HG02623 (cell line): ENCODE measurements at regions not wholly inside any gene's neighbourhood (a gene's known extent, or its start where the extent isn't known, plus 50 kb on each side); places are given as distances from the start of the nearest gene placed in this dataset.

Experiments used
- ATAC-seq: cut with Tn5 transposase; IDR thresholded peaks from one replicate; pipeline ENCODE4 v1.9.1; 2021; ENCODE audit warnings: moderate library complexity; ENCODE audit not compliant: unreplicated experiment

DNA sequence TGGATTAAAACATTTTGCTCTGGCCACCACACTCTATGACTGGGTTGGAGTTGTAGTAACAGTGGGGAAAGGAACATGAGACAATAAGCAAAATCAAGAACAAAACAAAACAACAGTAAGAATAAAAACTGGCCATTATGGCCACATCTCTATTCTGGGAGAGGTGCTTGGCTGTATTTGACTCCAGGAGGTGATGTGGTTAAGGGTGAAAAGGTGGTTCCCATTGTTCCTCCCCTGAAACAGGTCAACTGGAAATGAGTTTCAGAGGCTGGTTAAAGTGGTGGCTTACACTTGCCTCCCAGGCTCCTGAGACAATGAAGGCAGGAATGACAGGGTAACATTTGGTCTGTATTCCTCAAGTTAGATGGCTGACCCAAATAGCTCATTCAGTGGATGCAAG is 67.3 kb upstream of the FANCL start:
- ATAC-seq, result no peak

DNA sequence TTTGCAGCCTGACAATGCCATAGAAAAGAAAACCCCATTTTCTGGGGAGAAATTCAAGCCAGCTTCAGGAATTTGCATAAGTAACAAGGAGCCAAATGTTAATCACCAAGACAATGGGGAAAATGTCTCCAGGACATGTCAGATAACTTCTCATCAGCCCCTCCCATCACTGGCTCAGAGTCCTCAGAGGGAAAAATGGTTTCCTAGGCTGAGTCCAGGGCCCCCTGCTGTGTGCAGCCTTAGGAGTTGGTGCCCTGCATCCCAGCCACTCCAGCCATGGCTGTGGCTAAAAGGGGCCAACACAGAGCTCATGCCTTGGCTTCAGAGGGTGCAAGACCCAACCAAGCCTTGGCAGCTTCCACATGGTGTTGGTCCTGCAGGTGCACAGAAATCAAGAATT is 63.7 kb upstream of the FANCL start:
- no peak for ATAC-seq

DNA sequence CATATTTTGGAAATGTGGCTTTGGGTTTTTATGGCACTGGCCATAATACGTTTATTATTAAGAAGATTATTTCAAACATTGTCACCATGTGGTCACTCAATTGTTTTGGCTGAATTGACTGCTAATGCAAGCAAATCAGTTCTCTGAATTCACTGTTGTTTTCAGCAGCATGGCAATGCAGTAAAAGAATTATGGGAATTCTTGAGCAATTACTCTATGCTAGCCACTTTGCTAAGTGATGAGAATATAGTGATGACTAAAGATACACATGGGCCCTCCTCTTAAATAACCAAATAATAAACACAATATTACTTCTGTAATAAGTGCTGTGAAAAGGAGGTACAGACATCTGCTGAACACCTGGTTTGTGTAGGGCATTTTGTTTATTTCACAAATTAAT is 58.0 kb upstream of the FANCL start:
- no peak for ATAC-seq

DNA sequence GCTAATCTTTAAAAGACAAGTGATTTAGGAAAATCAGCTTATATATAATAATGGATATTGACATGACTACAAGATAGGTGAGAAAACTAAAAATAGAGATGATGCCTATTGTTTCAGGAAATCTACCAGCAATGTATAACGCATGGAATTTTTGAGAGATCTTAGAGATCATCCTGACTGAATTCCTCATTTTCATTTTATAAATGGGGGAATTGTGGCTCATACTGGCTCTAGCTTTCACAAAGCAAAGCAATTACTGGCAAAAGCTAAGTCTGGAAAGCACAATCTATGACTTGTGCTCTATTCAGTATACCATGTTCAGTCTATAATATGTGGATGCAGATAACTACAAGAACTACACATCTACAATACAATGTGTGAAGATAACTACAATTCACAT is 51.9 kb upstream of the FANCL start:
- no peak for ATAC-seq

DNA sequence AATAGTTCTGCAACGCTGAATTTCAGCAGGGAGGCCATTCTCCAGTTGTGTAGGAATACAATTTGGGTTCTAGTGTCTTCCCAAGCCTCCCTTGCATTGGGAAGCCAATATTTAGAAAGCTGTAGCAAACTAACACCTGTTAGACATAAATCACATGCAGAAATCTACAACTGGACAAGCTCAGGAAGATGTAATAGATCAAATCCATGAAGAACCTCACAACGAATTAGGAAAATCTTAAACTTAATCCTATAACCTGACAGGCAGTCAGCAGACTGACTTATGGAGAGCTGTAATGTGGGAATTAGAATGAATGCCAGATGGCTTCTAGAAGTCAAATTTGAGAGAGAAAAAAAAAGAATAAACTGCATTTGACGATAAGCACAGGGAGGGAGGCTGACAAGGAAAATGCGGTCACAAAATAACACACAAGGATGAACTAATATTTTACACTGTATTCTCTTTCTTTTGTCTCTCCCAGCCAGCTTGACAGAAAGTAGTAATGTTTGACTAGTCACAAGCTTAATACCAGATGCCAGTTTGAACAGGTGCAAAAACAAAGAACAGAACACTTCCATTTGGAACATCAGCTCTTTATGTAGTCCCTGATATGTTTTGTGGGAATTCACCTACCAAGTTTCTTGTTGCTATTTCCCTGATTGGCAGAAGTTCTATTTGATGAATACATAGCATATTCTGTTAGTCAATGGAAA is 50.8 kb upstream of the FANCL start:
- no peak for ATAC-seq
